Fibroblast of pulmonary artery (primary cell): ENCODE measurements at regions not wholly inside any gene's neighbourhood (a gene's known extent, or its start where the extent isn't known, plus 50 kb on each side); places are given as distances from the start of the nearest gene placed in this dataset.
A peak's percentile ranks its signal among the peaks of the same experiment; 100 is the strongest.
"Not testable (repeated sequence)": the region's sequence is repeated elsewhere in the genome, so short reads cannot be mapped to it uniquely, and the experiment has no call there.

Source experiments
- DNase-seq: peaks from one replicate; pipeline ENCODE4 v3.0.0-alpha.2; 2010; ENCODE audit warnings: low read depth
- H3K4me3 ChIP-seq: replicated peaks from 2 replicates; pipeline ENCODE4 v1.5.1; 2011; ENCODE audit warnings: low read depth, mild to moderate bottlenecking, control low read depth, low read length, moderate library complexity
- CTCF ChIP-seq: IDR thresholded peaks from 2 replicates; pipeline ENCODE4 v1.5.1; 2011; ENCODE audit warnings: mild to moderate bottlenecking, control low read depth, low read length, inconsistent platforms; ENCODE audit errors: missing control alignments

GRCh38 chr5:130627145-130627544 lies 537.9 kb downstream of the HINT1 start:
- no peak overlapping the region for H3K4me3 ChIP-seq
- no peak for DNase-seq
- TF ChIP-seq CTCF, result no peak

- TF ChIP-seq CTCF, result no peak
- no peak overlapping the region for H3K4me3 ChIP-seq
- no peak for DNase-seq
Measured at GRCh38 chr5:130624805-130625204, 540.3 kb downstream of the HINT1 start.

GRCh38 chr5:130616161-130616560 lies 548.9 kb downstream of the HINT1 start:
- DNase-seq, result peak; percentile 58

GRCh38 chr5:130605234-130605633 lies 559.8 kb downstream of the HINT1 start:
- no peak for TF ChIP-seq CTCF
- H3K4me3 ChIP-seq, result no peak overlapping the region
- peak; percentile 5 for DNase-seq

More at GRCh38 chr5:130616161-130616560, 548.9 kb downstream of the HINT1 start:
- no peak for TF ChIP-seq CTCF
- no peak overlapping the region for H3K4me3 ChIP-seq

- not testable (repeated sequence) for DNase-seq, H3K4me3 ChIP-seq
Measured at GRCh38 chr5:130596647-130597046, 568.4 kb downstream of the HINT1 start.

GRCh38 chr5:130580264-130580663 lies 584.8 kb downstream of the HINT1 start:
- TF ChIP-seq CTCF, result no peak
- H3K4me3 ChIP-seq, result no peak overlapping the region
- no peak for DNase-seq

- no peak for TF ChIP-seq CTCF
- no peak overlapping the region for H3K4me3 ChIP-seq
- DNase-seq, result no peak
Measured at GRCh38 chr5:130578354-130578753, 586.7 kb downstream of the HINT1 start.
